ENCODE measurements at regions not wholly inside any gene's neighbourhood (a gene's known extent, or its start where the extent isn't known, plus 50 kb on each side); places are given as distances from the start of the nearest gene placed in this dataset.

GRCh38 chr3:137509354-137510045, 254.6 kb upstream of the SOX14 start:
- TF ChIP-seq CTCF (IDR thresholded peaks at IDR 0.05) (no peak), SIN3A (IDR thresholded peaks at IDR 0.05; ENCODE audit: borderline replicate concordance, low read depth, low read length) (no peak), MEF2A (IDR thresholded peaks at IDR 0.05; ENCODE audit: borderline replicate concordance, low read depth) (no peak), JUND (IDR thresholded peaks at IDR 0.05) (no peak), POLR2AphosphoS5 (IDR thresholded peaks at IDR 0.05; ENCODE audit: low read depth, low read length) (no peak), CHD2 (IDR thresholded peaks at IDR 0.05; ENCODE audit: low read length, partially characterized antibody) (no peak), EZH2phosphoT487 (IDR thresholded peaks at IDR 0.05; ENCODE audit: borderline replicate concordance, low read depth) (no peak), EP300 (IDR thresholded peaks at IDR 0.05; ENCODE audit: borderline replicate concordance in 1 of 2, low read depth in 1 of 2, low read length in 1 of 2) (no peak), USF2 (IDR thresholded peaks at IDR 0.05; ENCODE audit: borderline replicate concordance, low read depth, low read length) (no peak), ELF1 (IDR thresholded peaks at IDR 0.05) (no peak), MAX (IDR thresholded peaks at IDR 0.05; ENCODE audit: low read depth) (no peak), TAF1 (IDR thresholded peaks at IDR 0.05; ENCODE audit: borderline replicate concordance, low read depth, low read length) (no peak)

Measured in SK-N-SH (cell line).